ENCODE measurements at regions not wholly inside any gene's neighbourhood (a gene's known extent, or its start where the extent isn't known, plus 50 kb on each side); places are given as distances from the start of the nearest gene placed in this dataset.
"Not testable (repeated sequence)": the region's sequence is repeated elsewhere in the genome, so short reads cannot be mapped to it uniquely, and the experiment has no call there.

DNA sequence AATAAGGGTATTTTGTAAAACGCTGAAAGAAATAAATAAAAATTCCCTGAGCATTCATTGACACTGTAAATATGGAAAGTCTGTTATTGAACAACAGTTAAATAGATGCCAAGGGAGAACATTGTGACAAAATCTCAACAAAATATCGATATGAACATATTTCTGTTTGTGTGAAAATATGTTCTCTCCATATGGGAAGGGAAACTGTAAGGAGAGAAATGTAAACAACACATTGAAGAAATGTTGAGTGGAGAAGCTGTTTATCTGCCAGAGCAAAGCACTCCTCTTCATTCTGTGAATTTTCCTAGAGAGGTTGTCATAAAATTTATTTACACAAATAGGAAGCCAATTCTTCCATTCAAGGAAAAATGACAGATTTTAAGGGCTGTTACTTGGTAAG, 57.1 kb upstream of the EOMES start:
- no peak for DNase-seq

DNA sequence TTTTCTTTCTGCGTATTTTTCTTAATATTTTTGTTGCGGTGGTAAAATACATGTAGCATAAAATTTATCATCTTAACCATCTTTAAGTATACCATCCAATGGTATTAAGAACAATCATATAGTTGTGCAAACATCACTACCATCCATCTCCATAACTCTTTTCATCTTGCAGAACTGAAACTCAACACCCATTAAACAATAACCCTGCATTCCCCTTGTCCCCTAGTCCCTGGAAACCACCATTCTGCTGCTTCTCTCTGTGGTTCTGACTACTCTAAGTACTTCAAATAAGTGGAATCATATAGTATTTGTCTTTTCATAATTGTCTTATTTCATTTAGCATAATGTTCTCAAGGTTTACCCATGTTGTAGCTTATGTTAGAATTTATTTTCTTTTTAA, 67.3 kb upstream of the EOMES start:
- DNase-seq = no peak

DNA sequence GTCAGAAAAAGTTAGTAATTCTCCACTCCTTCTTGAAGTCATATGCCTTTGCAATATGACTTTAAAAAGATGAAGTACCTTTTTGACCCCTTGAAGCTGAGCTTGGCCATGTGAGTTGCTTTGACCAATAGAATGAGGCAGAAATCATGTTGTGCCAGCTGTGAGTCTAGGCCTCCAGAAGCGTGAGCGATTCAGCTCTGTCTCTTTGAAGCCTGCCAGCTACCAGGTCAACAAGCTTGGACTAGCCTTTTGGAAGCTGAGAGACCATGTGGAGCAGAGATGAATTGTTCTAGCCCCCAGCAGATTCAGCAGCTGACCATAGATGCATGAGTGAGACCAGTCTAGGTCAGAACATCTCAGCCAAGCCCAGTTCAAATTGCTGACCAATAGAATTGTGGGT, 69.8 kb upstream of the EOMES start:
- no peak for DNase-seq

DNA sequence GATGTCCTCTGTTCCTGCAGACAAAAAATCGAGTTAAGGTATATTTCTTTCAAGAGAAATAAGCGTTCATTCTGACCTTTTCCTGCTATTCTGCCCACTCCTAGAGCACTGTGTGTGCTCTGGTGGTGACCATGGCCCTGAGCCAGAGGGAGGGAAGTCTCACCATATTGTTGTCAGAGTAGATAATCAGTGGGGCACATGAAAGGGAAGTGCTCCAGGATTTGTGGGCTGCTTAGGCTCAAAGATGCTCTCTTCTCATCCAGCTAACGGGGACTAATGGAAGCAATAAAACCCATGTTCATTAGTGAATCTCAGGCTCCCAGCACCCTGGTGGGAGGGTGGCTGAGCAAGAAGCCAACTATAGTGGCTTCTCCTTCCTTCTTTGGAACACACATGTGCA, 70.7 kb upstream of the EOMES start:
- no peak for DNase-seq

DNA sequence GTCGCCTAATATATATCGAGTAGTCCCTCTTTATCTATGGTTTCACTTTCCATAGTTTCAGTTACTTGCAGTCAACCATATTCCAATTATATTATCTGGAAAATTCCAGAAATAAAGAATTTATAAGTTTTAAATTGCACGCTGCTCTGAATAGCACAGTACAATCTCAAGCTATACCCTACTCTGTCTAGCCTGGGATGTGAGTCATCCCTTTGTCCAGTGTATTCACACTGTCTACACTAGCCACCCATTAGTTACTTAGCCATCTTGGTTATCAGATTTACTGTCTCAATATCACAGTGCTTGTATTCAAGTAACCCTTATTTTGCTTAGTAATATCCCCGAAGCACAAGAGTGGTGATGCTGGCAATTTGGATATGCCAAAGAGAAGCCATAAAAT, 72.1 kb upstream of the EOMES start:
- no peak for DNase-seq

DNA sequence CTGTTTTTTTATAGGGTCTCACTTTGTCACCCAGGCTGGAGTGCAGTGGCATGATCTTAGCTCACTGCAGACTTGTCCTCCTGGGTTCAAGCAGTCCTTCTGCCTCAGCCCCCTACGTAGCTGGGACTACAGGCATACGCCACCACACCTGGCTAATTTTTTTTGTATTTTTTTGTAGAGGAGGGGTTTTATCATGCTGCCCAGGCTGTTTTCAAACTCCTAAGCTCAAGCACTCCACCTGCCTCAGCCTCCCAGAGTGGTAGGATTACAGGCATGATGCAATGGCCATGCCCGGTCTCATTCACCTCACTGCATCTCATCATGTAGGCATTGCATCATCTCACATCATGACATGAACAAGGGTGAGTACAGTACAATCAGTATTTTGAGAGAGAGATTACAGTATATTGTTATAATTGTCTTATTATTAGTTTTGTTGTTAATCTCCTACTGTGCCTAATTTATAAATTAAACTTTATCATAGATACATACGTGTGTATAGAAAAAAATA, 74.3 kb upstream of the EOMES start:
- DNase-seq = no peak

DNA sequence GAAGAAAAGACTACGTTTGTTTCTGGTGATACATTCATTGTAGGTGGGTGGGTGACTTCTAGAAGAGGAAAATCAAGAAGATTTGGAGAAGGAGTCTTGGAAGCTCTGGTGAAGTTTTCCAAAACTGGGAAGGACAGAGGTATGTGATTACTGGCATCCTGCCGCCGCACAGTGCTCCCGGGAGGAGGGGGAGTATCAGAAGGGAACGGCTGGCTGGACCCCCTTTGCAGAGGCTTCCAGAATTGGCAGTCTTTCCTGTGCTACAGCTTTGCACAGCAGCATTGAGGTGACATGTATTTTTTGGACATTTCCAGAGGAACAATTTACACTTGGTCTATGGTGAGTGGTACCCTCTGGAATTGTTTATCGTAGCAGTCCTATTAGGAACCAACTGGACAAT, 75.7 kb upstream of the EOMES start:
- no peak for DNase-seq

DNA sequence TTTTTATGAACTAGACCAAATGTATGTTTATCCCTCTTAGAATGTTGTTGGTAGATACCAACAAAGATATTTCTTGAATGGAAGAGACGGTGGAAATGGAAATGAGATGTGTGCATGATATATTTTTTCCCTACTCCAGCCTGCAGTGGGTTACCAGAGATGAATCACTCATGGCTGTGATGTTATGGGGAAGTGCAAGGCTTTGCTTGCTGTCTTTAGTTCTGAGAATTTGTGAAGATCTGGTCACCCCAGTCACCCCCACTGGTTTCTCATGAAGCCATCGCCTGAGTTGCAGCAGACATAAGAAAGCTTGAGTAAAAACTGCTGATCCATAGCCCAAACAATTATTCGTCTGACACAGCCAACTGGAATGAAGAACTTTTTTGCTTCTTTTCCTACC, 78.1 kb upstream of the EOMES start:
- no peak for DNase-seq

DNA sequence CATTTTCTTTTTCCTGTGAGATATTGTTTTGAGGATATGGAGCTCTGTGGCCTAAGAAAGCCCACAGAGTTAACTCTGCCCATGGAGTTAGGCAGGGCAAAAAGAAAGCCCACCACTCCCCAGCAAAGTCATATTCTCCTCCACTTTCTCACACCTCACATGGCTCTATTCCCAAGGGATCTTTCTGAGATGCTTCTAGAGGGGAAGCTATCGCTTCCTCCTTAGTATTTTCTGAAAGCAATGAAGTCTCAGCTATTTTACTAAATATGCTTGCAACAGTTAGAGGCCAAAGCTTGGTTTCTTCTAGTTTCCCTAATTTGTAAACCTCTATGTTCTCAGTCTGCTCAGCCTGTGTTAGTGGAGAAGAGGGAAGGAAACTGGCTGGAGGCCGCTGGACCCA, 80.3 kb upstream of the EOMES start:
- DNase-seq = no peak

DNA sequence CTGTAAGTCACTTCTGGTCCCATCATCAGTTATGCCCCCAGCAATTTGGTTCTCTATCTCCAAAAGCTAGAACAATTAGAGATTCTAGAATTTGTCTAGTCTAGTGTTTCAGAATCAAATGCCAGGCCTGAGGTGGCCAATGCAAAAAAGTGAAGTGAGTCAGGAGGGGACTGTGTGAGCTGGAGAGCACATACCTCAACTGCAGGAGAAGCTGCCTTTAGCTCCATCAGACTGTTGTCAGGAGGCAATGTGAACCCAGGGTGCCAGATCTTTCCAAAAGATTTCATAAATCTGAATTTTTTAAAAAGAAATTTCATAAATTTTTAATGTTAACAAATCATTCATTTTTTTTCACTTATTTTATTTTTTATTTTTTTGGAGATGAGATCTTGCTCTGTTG, 80.7 kb upstream of the EOMES start:
- no peak for DNase-seq

DNA sequence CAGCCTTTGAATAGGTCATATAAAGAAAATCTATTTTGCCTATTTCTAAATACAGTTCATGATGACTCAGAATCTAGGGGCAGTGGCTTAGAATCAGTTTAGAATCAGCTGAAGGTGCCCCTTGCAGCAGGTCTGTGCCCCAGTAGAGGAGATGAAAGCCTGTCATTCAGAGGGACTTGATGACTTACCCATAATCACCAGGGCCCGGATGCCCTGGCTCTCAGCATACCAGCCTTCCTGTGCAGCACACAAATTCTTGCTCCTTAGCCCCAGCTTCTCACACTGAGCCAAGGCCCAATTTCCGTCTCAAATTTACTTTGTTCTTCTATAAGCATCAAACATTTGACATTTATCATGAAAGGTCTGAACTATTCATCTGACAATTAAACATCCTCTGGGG, 83.2 kb upstream of the EOMES start:
- DNase-seq = no peak

DNA sequence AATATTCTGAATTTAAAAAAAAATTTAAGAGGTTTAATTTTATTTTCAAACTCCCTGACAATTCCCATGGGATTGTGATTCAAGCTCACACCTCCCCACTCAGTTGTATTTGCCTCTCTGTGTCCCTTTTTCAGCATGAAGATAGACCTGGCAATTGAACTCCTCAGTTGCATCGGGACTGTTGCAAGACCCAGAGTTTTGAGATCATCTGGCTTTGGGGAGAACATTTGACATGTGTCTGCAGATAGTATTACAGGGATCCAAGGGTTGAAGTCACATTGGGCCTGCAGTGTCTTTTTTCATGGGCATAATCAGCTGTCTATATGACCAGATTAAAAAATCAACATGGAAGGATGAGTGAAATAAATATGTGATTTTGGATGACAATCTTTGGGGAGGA, 91.1 kb upstream of the EOMES start:
- no peak for DNase-seq

DNA sequence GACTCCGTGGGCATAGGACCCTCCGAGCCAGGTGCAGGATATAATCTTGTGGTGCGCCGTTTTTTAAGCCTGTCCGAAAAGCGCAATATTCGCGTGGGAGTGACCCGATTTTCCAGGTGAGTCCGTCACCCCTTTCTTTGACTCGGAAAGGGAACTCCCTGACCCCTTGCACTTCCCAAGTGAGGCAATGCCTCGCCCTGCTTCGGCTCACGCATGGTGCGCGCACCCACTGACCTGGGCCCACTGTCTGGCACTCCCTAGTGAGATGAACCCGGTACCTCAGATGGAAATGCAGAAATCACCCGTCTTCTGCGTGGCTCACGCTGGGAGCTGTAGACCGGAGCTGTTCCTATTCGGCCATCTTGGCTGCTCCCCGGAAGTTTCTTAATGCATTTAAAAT, 99.5 kb upstream of the EOMES start:
- not testable (repeated sequence) for DNase-seq

DNA sequence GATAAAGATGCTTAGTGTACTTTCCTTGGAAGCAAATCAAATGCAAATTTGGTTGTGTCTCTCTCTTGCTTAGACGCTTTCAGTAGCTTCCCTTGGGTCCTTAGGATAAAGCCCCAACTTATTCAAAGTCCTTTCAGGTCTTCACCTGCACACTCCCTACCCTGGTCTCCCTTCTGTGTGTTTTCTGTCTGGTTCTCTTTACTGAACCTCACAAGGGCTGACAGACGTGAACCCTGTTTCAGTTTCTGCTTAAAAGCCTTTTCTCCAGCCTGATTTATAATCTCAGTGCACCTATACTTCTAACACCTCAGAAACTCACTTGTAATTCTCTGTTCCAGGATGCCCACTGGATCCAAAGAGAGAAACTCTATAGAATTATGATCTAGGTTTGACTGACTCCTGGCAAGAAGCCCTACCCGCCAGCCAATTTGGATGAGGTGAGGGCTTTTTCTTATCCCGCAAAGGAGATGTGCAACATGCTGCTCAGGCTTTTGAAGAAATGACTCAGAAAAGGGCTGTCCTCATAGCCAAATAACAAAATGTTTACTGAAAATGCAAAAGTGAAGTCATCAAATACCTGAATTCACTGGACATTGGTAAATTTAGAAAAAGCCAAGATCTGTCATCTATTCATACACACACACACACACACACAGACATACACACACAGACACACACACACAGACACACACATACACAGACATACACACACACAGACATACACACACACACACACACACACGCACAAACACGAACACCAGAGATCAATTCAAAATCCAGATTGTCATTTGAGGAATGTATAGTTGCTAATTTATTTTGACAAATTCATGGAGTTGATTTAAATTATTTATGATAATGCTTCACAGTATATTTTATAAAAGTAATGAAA, 102.4 kb upstream of the EOMES start:
- DNase-seq = no peak

DNA sequence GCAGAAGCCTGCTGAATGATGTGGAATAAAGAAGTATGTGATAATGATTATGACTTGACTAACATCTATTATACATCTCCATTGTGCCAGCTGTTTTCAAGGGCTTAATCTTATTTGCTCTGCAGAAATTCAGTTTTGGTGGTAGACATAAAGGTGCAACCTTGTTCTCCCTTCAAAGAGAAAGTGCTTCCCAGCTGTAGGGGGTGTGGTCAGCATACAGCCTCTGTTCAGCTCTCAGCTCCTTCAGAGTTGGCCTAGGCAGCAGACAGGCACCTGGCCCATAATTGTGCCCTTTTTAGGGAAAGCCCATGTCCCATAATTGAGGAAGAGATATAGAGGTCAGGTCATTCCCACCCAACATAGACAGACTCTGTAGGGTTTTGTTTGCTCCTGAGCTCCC, 104.3 kb upstream of the EOMES start:
- DNase-seq = no peak

DNA sequence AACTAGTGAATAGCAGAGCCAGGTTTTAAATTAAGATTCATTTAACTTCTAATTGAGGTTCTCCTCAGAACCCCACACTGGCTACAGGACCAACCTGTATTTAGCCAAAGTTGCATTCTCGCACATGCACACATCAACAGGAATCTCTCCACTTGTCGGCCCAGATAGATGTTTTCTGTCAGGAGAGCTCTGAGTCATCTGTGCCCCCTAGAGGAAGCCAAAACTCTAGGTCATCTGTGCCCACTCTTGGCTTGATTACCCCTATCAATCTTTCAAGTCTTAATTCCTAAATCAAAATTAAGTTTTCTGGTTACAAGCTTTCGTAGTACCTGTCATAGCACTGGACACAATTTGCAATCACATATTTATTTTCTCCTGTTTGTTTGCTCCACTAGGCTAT, 104.9 kb upstream of the EOMES start:
- DNase-seq = no peak

DNA sequence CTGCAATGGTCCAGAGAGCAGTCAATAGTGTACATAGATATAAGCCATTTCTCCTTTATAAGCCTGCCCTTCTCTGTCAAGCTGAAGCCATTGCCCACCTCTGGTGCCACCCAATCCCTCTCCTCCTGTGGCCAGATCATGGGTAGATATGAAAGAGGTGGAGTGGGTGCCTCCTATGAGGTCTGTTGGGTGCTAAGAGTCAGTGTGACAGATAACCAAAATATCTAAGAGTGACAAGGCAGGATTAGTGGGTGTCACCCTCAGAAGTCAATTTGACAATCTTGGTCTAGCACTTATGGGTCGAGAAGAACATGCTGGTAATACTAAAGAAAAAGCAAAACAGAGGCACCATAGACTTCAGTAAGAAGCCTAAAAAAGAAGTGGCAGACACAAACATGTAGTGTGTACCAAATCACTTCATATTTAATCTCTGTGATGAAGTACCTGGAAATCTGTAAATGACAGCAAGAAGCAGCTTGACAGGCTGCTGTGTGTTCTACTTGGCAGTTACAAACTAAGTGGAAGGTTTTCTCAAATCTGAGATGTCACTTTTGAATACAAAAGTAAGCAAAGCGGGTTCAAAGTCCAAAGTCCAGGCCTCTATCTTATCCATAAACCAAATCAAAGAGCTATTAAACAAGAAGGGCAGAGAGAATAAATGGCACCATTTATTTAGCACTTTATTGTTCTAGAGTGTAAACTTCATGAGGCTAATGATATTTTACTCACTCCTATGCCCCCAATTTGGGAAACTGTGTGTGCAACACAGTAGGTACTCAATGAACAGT, 118.9 kb upstream of the EOMES start:
- no peak for DNase-seq

DNA sequence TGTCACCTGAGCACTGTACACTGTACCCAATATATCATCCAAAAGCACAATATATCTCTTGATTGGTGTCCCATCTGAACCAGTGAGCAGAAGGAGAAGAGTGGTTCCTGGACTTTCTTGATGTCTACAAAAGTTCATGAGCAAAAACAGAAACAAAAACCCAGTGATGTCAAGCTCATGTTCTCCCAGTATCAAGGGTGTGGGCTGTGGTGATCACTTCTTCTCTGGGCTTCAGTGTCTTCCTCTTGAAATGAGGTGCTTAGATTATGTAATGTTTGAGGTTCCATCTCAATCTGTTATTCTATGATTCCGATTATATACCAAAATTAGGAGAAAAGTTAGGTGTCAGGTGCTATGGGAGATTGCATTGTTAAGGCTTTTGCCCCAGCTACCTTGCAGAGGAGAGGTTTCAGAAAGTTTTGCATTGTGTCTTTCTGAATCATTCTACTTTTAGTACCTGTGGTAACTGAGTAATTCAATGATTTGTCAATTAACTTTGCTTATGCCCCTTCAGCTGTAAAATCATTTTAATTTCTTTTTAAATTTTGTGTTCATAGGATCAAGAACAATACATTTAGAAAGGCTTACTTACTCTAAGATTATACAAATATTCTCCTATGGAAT, 122.0 kb upstream of the EOMES start:
- DNase-seq = no peak

DNA sequence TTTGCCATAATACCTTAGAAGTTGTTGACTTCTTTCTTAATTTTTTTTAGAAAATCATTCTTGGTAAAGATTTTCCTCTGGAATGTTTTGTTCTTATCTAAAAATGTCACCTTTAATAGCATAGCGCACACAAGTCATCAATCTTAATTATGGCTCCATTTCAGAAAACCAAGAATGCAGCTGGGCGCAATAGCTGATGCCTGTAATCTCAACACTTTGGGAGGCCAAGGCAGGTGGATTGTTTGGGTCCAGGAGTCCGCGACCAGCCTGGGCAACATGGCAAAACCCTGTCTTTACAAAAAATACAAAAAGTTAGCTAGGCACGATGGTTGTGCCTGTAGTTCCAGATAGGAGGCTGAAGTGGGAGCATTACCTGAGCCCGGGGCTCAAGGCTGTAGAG, 125.6 kb upstream of the EOMES start:
- DNase-seq = no peak

DNA sequence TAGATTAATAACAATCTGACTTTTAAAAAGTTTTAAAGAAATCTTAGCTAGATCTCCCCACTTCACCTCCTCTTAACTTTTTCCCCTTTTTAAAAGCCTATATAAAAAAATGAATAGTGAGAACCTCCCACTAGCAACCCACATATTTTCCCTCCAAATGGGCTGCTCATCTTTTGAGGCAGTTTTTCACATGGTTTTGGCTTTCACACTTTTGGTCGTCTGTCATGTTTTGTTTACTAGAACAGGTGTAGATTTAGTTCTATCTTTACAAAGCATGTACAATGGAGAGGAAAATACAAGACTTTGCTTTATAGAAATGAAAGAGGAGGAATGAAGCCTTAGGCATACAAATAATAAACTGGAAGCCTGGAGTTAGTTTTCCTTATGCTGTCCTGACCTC, 126.7 kb upstream of the EOMES start:
- no peak for DNase-seq

DNA sequence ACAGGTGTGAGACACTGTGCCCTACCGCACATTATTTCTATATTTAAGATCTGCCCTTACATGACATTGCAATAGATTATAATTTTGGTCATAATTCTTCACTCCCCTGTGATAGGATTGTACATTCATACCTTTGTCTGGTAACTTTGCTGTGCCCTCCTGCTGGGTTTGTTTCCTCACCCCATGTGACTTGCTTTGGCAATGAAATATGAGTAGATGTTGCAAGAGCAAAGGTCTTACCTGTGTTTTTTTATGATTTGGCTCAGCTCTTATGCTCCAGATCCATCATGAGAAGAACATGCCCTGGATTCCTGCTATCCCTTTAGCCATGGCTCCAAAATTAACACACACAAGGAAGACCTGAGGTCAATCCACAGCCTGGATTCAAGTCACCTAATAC, 137.7 kb upstream of the EOMES start:
- DNase-seq = no peak

Data from nucleus accumbens (tissue), 56 donors.